H1 (cell line): ENCODE measurements at regions not wholly inside any gene's neighbourhood (a gene's known extent, or its start where the extent isn't known, plus 50 kb on each side); places are given as distances from the start of the nearest gene placed in this dataset.

Experiments used
- BACH1 ChIP-seq: IDR thresholded peaks from 2 replicates; pipeline ENCODE4 v1.6.1; 2012; ENCODE audit warnings: low read length, improper control_type of control experiment
- CHD2 ChIP-seq: IDR thresholded peaks from 2 replicates; pipeline ENCODE4 v1.6.1; 2012; ENCODE audit warnings: low read length, improper control_type of control experiment
- HDAC2 ChIP-seq, 2 experiments: fragments of 300-600 bp in 1 of 2; sonication (generic) in 1 of 2; IDR thresholded peaks; 2 replicates each; pipeline ENCODE4 v1.6.1; 2011 to 2012; ENCODE audit warnings: low read depth in 2 of 2, low read length in 2 of 2, mild to moderate bottlenecking in 2 of 2, moderate library complexity in 2 of 2, borderline replicate concordance in 1 of 2, inconsistent platforms in 1 of 2
- KDM1A ChIP-seq: fragments of 200-600, 300-600 bp; sonication (generic); IDR thresholded peaks from 2 replicates; pipeline ENCODE4 v1.7.1; 2016; ENCODE audit warnings: mild to moderate bottlenecking, low read length, borderline replicate concordance
- KDM4A ChIP-seq: IDR thresholded peaks from one replicate; pipeline ENCODE4 v1.7.1; 2012; ENCODE audit warnings: low read depth, mild to moderate bottlenecking, moderate library complexity, low read length, inconsistent platforms; ENCODE audit not compliant: severe bottlenecking
- POU5F1 ChIP-seq: IDR thresholded peaks from 2 replicates; pipeline ENCODE4 v1.6.1; 2011; ENCODE audit warnings: low read depth, mild to moderate bottlenecking, low read length, moderate library complexity
- RFX5 ChIP-seq: IDR thresholded peaks from 2 replicates; pipeline ENCODE4 v1.6.1; 2011; ENCODE audit warnings: low read depth, low read length, improper control_type of control experiment, borderline replicate concordance
- SP1 ChIP-seq: IDR thresholded peaks from 2 replicates; pipeline ENCODE4 v1.6.1; 2011; ENCODE audit warnings: low read depth, low read length
- TBP ChIP-seq: IDR thresholded peaks from 2 replicates; pipeline ENCODE4 v1.6.1; 2011; ENCODE audit warnings: low read depth, low read length, improper control_type of control experiment
- TF ChIP-seq, protein P1 (sequence below): fragments of 300-600 bp; sonication (generic); IDR thresholded peaks from 2 replicates; pipeline ENCODE4 v1.7.1; 2012; ENCODE audit warnings: low read length, moderate library complexity, mild to moderate bottlenecking, inconsistent platforms; ENCODE audit not compliant: insufficient replicate concordance
- TF ChIP-seq, protein P2 (sequence below): IDR thresholded peaks from 2 replicates; pipeline ENCODE4 v1.6.1; 2012; ENCODE audit warnings: inconsistent platforms

- TF ChIP-seq, protein P1, sequence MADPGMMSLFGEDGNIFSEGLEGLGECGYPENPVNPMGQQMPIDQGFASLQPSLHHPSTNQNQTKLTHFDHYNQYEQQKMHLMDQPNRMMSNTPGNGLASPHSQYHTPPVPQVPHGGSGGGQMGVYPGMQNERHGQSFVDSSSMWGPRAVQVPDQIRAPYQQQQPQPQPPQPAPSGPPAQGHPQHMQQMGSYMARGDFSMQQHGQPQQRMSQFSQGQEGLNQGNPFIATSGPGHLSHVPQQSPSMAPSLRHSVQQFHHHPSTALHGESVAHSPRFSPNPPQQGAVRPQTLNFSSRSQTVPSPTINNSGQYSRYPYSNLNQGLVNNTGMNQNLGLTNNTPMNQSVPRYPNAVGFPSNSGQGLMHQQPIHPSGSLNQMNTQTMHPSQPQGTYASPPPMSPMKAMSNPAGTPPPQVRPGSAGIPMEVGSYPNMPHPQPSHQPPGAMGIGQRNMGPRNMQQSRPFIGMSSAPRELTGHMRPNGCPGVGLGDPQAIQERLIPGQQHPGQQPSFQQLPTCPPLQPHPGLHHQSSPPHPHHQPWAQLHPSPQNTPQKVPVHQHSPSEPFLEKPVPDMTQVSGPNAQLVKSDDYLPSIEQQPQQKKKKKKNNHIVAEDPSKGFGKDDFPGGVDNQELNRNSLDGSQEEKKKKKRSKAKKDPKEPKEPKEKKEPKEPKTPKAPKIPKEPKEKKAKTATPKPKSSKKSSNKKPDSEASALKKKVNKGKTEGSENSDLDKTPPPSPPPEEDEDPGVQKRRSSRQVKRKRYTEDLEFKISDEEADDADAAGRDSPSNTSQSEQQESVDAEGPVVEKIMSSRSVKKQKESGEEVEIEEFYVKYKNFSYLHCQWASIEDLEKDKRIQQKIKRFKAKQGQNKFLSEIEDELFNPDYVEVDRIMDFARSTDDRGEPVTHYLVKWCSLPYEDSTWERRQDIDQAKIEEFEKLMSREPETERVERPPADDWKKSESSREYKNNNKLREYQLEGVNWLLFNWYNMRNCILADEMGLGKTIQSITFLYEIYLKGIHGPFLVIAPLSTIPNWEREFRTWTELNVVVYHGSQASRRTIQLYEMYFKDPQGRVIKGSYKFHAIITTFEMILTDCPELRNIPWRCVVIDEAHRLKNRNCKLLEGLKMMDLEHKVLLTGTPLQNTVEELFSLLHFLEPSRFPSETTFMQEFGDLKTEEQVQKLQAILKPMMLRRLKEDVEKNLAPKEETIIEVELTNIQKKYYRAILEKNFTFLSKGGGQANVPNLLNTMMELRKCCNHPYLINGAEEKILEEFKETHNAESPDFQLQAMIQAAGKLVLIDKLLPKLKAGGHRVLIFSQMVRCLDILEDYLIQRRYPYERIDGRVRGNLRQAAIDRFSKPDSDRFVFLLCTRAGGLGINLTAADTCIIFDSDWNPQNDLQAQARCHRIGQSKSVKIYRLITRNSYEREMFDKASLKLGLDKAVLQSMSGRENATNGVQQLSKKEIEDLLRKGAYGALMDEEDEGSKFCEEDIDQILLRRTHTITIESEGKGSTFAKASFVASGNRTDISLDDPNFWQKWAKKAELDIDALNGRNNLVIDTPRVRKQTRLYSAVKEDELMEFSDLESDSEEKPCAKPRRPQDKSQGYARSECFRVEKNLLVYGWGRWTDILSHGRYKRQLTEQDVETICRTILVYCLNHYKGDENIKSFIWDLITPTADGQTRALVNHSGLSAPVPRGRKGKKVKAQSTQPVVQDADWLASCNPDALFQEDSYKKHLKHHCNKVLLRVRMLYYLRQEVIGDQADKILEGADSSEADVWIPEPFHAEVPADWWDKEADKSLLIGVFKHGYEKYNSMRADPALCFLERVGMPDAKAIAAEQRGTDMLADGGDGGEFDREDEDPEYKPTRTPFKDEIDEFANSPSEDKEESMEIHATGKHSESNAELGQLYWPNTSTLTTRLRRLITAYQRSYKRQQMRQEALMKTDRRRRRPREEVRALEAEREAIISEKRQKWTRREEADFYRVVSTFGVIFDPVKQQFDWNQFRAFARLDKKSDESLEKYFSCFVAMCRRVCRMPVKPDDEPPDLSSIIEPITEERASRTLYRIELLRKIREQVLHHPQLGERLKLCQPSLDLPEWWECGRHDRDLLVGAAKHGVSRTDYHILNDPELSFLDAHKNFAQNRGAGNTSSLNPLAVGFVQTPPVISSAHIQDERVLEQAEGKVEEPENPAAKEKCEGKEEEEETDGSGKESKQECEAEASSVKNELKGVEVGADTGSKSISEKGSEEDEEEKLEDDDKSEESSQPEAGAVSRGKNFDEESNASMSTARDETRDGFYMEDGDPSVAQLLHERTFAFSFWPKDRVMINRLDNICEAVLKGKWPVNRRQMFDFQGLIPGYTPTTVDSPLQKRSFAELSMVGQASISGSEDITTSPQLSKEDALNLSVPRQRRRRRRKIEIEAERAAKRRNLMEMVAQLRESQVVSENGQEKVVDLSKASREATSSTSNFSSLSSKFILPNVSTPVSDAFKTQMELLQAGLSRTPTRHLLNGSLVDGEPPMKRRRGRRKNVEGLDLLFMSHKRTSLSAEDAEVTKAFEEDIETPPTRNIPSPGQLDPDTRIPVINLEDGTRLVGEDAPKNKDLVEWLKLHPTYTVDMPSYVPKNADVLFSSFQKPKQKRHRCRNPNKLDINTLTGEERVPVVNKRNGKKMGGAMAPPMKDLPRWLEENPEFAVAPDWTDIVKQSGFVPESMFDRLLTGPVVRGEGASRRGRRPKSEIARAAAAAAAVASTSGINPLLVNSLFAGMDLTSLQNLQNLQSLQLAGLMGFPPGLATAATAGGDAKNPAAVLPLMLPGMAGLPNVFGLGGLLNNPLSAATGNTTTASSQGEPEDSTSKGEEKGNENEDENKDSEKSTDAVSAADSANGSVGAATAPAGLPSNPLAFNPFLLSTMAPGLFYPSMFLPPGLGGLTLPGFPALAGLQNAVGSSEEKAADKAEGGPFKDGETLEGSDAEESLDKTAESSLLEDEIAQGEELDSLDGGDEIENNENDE: no peak
- no peak for TF ChIP-seq POU5F1
- TF ChIP-seq BACH1: no peak
- TF ChIP-seq, protein P2, sequence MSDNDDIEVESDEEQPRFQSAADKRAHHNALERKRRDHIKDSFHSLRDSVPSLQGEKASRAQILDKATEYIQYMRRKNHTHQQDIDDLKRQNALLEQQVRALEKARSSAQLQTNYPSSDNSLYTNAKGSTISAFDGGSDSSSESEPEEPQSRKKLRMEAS: no peak
- TF ChIP-seq RFX5: no peak
- TF ChIP-seq KDM1A: no peak
- TF ChIP-seq CHD2: no peak
- TF ChIP-seq HDAC2 (IDR thresholded peaks at IDR 0.05; ENCODE audit: borderline replicate concordance in 1 of 2, low read depth in 2 of 2, low read length in 2 of 2): no peak
- TF ChIP-seq KDM4A: no peak
- TF ChIP-seq TBP: no peak
- TF ChIP-seq SP1: no peak
Measured at GRCh38 chr1:234771642-234772344, 161.8 kb upstream of the IRF2BP2 start (continued).
